Suppressor macrophage treated with lipopolysaccharide for 4 hours (primary cell): ENCODE measurements at regions not wholly inside any gene's neighbourhood (a gene's known extent, or its start where the extent isn't known, plus 50 kb on each side); places are given as distances from the start of the nearest gene placed in this dataset.

ENCODE experiments used
- DNase-seq: peaks from one replicate; pipeline ENCODE4 v3.0.0-alpha.2; 2020

- no peak for DNase-seq
These were observed 136.7 kb upstream of the FAM20A start for GRCh38 chr17:68737761-68738443.

GRCh38 chr17:68734931-68735330, 133.8 kb upstream of the FAM20A start:
- DNase-seq = no peak

GRCh38 chr17:68734187-68734900, 133.2 kb upstream of the FAM20A start:
- DNase-seq = no peak

GRCh38 chr17:68733241-68734176, 132.3 kb upstream of the FAM20A start:
- peak; percentile 41 for DNase-seq

GRCh38 chr17:68732301-68732749, 131.2 kb upstream of the FAM20A start:
- no peak for DNase-seq

DNA sequence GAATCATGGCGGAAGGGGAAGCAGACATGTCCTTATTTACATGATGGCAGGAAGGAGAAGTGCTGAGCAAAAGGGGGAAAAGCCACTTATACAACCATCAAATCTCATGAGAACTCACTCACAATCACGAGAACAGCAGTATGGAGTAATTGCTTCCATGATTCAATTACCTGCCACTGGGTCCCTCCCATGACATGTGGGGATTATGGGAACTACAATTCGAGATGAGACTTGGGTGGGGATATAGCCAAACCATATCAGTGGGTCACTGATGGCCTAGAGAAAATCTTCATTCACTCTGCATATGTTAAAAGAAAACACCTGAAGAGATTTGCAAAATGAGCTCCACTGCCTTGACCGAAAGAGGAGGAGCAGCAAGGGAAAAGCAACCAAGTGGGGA, 130.3 kb upstream of the FAM20A start:
- DNase-seq = no peak

DNA sequence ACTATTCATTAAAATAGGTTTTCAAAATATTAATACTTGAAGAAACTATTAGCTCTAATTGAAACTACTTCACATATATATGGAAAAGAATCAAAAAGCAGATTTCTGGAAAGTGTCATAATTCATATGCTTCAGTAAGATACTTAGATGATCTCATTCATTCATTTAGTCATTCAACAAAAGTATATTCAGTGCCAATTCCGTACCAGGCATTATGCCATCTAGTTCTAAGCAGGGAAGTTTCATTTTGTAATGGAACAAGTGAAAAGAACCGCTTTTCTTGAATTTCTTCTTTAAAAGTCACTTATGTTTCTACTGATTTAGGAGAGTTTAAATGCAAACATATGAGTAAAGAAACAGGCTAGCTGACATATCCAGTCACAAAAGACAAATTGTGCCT, 118.3 kb upstream of the FAM20A start:
- no peak for DNase-seq

- DNase-seq = no peak
These were observed 117.8 kb upstream of the FAM20A start for GRCh38 chr17:68718926-68719325.

GRCh38 chr17:68718465-68718864, 117.3 kb upstream of the FAM20A start:
- DNase-seq = no peak

- peak; percentile 56 for DNase-seq
These were observed 113.5 kb upstream of the FAM20A start for GRCh38 chr17:68714676-68715075.

- DNase-seq = no peak
These were observed 110.7 kb upstream of the FAM20A start for GRCh38 chr17:68711858-68712257.

DNA sequence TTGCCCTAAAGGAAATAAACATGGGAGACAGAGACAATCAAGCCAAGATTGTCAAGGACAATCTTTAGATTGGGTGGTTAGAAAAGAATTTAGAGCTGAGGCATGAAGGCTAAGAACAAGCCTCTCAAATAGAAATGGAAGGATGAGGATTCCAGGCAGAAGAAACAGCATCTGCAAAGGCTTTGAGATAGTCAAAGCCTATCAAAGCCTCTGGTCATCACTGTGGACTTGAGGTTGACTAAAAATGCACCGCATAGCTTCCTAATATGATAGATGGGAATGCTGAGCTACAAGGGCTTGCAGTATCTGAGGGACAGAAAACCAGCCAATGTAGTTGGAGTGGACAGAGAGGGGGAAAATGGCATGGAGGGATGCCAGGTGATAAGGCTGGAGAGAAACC, 109.8 kb upstream of the FAM20A start:
- no peak for DNase-seq

GRCh38 chr17:68710035-68710780, 109.0 kb upstream of the FAM20A start:
- DNase-seq = no peak

GRCh38 chr17:68709461-68709860, 108.3 kb upstream of the FAM20A start:
- no peak for DNase-seq

- DNase-seq = peak; percentile 70
These were observed 105.9 kb upstream of the FAM20A start for GRCh38 chr17:68707031-68707430.

DNA sequence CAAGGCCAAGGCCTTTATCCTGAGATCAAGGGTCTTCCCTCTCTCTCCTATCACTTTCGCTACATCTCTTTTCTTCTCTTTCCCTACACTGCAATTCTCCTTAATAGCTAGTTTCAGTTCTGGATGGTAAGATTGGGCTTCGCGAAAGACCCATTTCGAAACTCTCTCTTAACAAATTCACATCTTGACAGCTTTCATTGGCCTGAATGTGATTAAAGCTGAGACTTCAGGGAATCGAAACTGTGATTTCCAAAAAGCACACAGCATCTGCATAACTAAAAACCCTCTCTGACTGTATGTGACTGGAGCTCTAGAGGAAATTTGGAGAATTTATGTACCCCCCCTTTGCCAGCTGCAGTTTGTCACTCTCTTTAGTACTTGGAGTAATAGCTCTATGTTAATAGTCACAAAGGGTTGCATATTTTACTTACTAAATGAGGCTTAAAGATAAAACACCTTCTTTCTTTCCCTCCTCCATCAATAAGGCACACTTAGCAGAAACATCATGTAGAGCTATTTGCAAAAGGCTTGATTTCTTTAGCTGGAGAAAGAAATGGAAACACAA, 105.3 kb upstream of the FAM20A start:
- DNase-seq = peak; percentile 93

- DNase-seq = no peak
These were observed 104.5 kb upstream of the FAM20A start for GRCh38 chr17:68705714-68706076.

DNA sequence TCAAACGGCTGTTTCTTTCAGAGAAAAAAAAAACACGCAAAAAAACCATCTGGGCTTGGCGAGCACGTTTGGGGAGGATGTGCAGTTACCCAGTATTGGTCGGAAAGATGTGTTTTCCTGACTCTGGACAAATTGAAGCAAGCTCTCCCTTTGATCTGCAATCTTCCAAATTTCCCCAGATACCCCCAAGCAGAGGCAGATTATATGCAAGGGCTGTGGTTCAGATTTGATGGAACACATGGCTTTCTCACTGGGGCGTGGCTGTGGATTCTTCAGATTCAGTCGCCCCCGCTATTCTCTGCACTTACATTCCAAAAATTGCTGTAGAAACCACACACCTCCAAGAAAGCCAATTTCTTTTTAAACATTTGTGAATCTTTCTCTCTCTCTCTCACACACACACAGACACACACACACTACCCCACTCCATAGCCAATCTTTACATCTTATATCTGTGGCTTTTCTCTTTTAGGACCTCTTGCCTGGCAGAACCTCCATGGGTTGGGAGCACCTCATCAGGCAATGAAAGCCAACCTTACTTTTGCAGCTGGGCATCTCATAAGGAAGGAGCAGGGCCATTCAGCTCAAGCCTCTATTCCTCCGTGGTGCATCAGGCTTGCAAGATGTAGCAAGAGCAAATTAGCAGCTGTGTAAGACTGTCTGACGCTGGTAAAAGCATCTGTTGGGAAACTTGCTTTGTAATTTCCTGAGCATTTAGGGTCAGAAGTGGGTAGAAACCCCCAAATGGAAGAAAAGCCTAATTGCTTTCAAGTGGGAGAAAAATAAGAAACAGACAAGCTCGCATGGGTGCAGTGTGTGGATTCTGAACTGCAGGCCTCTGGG, 103.9 kb upstream of the FAM20A start:
- DNase-seq = peak; percentile 74

DNA sequence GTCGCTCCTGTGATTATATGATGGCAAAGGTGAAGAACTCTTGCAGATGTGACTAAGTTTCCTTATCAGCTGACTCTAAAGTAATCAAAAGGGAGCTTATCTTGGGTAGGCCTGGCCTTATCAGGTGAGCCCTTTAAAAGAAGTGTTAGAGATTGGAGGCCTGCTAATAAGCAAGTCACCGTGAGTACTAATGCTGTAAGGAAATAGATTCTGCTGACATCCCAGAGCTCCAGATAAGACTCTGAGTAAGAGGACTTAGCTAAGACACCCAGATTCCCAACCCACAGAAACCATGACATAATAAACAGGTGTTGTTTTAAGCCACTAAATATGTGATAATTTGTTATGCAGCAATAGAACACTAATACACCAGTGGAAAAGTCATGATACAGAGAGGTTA, 99.9 kb upstream of the FAM20A start:
- DNase-seq = no peak

GRCh38 chr17:68700421-68700820, 99.3 kb upstream of the FAM20A start:
- no peak for DNase-seq

GRCh38 chr17:68699936-68700335, 98.8 kb upstream of the FAM20A start:
- DNase-seq = no peak
